ENCODE measurements at regions not wholly inside any gene's neighbourhood (a gene's known extent, or its start where the extent isn't known, plus 50 kb on each side); places are given as distances from the start of the nearest gene placed in this dataset.

DNA sequence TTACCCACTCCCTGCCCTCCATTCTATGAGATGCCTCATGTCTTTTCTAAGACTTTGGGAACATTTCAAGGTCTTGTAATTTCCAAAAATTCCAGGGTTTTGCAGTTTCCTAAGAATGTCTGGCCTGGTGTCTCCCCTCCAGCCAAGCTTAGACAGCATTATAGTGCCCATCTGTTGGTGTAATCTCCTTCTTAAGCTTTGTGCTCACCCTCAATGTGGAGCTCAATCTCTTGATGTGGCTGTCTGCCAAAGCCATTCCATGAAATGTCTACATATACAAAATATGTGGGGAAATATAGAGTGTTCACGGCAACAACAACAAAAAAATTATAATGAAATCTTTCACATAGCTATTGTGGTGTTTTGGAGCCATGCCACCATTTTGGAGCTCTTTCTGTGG lies 558.4 kb downstream of the PIK3C3 start:
- ChIA-PET CTCF (no interaction called here), POLR2A (no interaction called here)
- Histone ChIP-seq H3K79me2 (ENCODE audit: control insufficient read depth, insufficient read depth, low read length) (no peaks in the 10 kb centered on the region), H4K20me1 (replicated peaks; ENCODE audit: control insufficient read depth, extremely low read depth, insufficient read depth, low read length) (no peaks in the 10 kb centered on the region), H3K9me3 (replicated peaks; ENCODE audit: control insufficient read depth, insufficient read depth, low read length) (no peaks in the 10 kb centered on the region), H2AFZ (ENCODE audit: low read depth, low read length) (no peak overlapping the region), H3K27me3 (ENCODE audit: control insufficient read depth in 2 of 2, insufficient read depth in 2 of 2, low read length in 2 of 2) (no peaks in the 10 kb centered on the region), H3K9me1 (replicated peaks; ENCODE audit: control insufficient read depth, extremely low read depth, insufficient read depth, low read length) (no peaks in the 10 kb centered on the region), H3K27ac (ENCODE audit: insufficient read depth, low read depth, low read length) (no peak overlapping the region), H3K36me3 (ENCODE audit: control insufficient read depth in 2 of 2, extremely low read depth in 1 of 2, insufficient read depth in 2 of 2, low read length in 2 of 2) (no peaks in the 10 kb centered on the region), H3K4me3 (replicated peaks in 1 of 3; ENCODE audit: insufficient read depth in 1 of 3, low read depth in 1 of 3, low read length in 3 of 3) (no peak overlapping the region), H3K9ac (replicated peaks; ENCODE audit: extremely low read depth, insufficient read depth, low read length) (no peak overlapping the region), H3K4me1 (ENCODE audit: control insufficient read depth, extremely low read depth, insufficient read depth, low read length) (no peaks in the 10 kb centered on the region), H3K4me2 (ENCODE audit: insufficient read depth, low read length) (no peak overlapping the region)
- intact Hi-C loops (cut with micrococcal nuclease) (no loop called here), dilution Hi-C loops (cut with MboI; ENCODE audit: extremely low pct_ligation_motif_present, low sequenced_read_pairs) (no loop called here)
- DNase-seq (ENCODE audit: low read depth, low spot score) (no peak), FAIRE-seq (no peak)
- no peak for TF ChIP-seq MYC (IDR thresholded peaks at IDR 0.05; ENCODE audit: low read depth, low read length)
- TF ChIP-seq JUN (IDR thresholded peaks at IDR 0.05; ENCODE audit: borderline replicate concordance, insufficient read depth, insufficient read length, low read depth), result no peak
- no peak for TF ChIP-seq GATA2 (IDR thresholded peaks at IDR 0.05; ENCODE audit: insufficient read depth, insufficient read length, low read depth, low read length)
- TF ChIP-seq, protein P1, sequence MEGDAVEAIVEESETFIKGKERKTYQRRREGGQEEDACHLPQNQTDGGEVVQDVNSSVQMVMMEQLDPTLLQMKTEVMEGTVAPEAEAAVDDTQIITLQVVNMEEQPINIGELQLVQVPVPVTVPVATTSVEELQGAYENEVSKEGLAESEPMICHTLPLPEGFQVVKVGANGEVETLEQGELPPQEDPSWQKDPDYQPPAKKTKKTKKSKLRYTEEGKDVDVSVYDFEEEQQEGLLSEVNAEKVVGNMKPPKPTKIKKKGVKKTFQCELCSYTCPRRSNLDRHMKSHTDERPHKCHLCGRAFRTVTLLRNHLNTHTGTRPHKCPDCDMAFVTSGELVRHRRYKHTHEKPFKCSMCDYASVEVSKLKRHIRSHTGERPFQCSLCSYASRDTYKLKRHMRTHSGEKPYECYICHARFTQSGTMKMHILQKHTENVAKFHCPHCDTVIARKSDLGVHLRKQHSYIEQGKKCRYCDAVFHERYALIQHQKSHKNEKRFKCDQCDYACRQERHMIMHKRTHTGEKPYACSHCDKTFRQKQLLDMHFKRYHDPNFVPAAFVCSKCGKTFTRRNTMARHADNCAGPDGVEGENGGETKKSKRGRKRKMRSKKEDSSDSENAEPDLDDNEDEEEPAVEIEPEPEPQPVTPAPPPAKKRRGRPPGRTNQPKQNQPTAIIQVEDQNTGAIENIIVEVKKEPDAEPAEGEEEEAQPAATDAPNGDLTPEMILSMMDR (IDR thresholded peaks at IDR 0.05; ENCODE audit: extremely low read depth in 1 of 2, insufficient read depth in 1 of 2, low read depth in 1 of 2, low read length in 2 of 2), result no peak
- TF ChIP-seq POLR2A (IDR thresholded peaks at IDR 0.05; ENCODE audit: low read depth, low read length), result no peak
- no peak for TF ChIP-seq FOS (IDR thresholded peaks at IDR 0.05; ENCODE audit: borderline replicate concordance, insufficient read depth, low read length)
- TF ChIP-seq EZH2 (IDR thresholded peaks at IDR 0.05; ENCODE audit: borderline replicate concordance, low read depth, low read length, severe bottlenecking), result no peak
- TF ChIP-seq, protein P2, sequence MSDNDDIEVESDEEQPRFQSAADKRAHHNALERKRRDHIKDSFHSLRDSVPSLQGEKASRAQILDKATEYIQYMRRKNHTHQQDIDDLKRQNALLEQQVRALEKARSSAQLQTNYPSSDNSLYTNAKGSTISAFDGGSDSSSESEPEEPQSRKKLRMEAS (IDR thresholded peaks at IDR 0.05; ENCODE audit: insufficient read depth, insufficient read length), result no peak
- no peak for TF ChIP-seq POLR2AphosphoS5 (IDR thresholded peaks at IDR 0.05; ENCODE audit: insufficient read depth, low read depth, low read length)
- BruUV-seq (replicated peaks), result no TSS peak

Data from endothelial cell of umbilical vein (primary cell).